NCI-H748 (cell line): ENCODE measurements at regions not wholly inside any gene's neighbourhood (a gene's known extent, or its start where the extent isn't known, plus 50 kb on each side); places are given as distances from the start of the nearest gene placed in this dataset.
"Not testable (repeated sequence)": the region's sequence is repeated elsewhere in the genome, so short reads cannot be mapped to it uniquely, and the experiment has no call there.

Experiments used
- DNase-seq: peaks from one replicate; lab custom pipeline; 2025; ENCODE audit not compliant: unreplicated experiment; lab: John Stamatoyannopoulos, UW

GRCh38 chr2:234579231-234579962 is 82.5 kb upstream of the ARL4C start:
- DNase-seq, result no peak

GRCh38 chr2:234578389-234578788 is 81.5 kb upstream of the ARL4C start:
- no peak for DNase-seq

GRCh38 chr2:234577191-234577590 is 80.3 kb upstream of the ARL4C start:
- no peak for DNase-seq

GRCh38 chr2:234571620-234572407 is 74.9 kb upstream of the ARL4C start:
- DNase-seq, result no peak

- no peak for DNase-seq
Measured at GRCh38 chr2:234570476-234570875, 73.6 kb upstream of the ARL4C start.

- no peak for DNase-seq
Measured at GRCh38 chr2:234569776-234570430, 73.0 kb upstream of the ARL4C start.

GRCh38 chr2:234566622-234567021 is 69.7 kb upstream of the ARL4C start:
- DNase-seq, result no peak

- DNase-seq, result no peak
Measured at GRCh38 chr2:234565842-234566619, 69.2 kb upstream of the ARL4C start.

GRCh38 chr2:234565201-234565600 is 68.3 kb upstream of the ARL4C start:
- DNase-seq, result peak; percentile 26

- peak; percentile 91 for DNase-seq
Measured at GRCh38 chr2:234564699-234565098, 67.8 kb upstream of the ARL4C start.

GRCh38 chr2:234559609-234560008 is 62.7 kb upstream of the ARL4C start:
- DNase-seq, result no peak

GRCh38 chr2:234558642-234559041 is 61.8 kb upstream of the ARL4C start:
- DNase-seq, result no peak

- DNase-seq, result no peak
Measured at GRCh38 chr2:234556848-234557573, 60.1 kb upstream of the ARL4C start.

GRCh38 chr2:234555616-234556249 is 58.9 kb upstream of the ARL4C start:
- DNase-seq, result no peak

- no peak for DNase-seq
Measured at GRCh38 chr2:234555161-234555560, 58.3 kb upstream of the ARL4C start.

- DNase-seq, result not testable (repeated sequence)
Measured at GRCh38 chr2:234553223-234553622, 56.3 kb upstream of the ARL4C start.

GRCh38 chr2:234550511-234551107 is 53.7 kb upstream of the ARL4C start:
- peak; percentile 90 for DNase-seq

- no peak for DNase-seq
Measured at GRCh38 chr2:234550056-234550455, 53.2 kb upstream of the ARL4C start.

- DNase-seq, result peak; percentile 77
Measured at GRCh38 chr2:234548695-234549420, 52.0 kb upstream of the ARL4C start.
